Activated T-cell treated with anti-CD3 and anti-CD28 coated beads for 48 hours (primary cell): ENCODE measurements at regions not wholly inside any gene's neighbourhood (a gene's known extent, or its start where the extent isn't known, plus 50 kb on each side); places are given as distances from the start of the nearest gene placed in this dataset.

ENCODE experiments used
- DNase-seq: peaks from one replicate; pipeline ENCODE4 v3.0.0-alpha.2; 2020; ENCODE audit warnings: low read depth

DNA sequence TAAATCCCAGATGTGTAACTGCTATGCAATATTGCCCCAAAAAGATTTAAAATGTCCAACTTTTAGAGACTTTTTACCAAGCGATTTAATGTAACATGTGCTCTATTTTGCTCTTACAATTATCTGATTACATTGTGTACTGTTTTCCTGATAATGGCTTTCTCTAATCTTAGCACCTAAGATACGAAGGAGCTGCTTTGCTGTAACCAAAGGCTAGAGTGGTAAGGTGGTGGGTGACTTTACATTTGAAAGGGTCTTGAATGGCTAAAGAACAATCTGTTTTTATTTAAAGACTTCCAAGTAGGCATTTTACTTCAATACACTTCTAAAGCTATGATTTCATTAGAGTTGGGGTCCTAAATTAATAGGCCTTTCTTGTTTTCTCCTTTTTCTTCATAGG is 1201.6 kb upstream of the MAP3K7 start:
- no peak for DNase-seq

DNA sequence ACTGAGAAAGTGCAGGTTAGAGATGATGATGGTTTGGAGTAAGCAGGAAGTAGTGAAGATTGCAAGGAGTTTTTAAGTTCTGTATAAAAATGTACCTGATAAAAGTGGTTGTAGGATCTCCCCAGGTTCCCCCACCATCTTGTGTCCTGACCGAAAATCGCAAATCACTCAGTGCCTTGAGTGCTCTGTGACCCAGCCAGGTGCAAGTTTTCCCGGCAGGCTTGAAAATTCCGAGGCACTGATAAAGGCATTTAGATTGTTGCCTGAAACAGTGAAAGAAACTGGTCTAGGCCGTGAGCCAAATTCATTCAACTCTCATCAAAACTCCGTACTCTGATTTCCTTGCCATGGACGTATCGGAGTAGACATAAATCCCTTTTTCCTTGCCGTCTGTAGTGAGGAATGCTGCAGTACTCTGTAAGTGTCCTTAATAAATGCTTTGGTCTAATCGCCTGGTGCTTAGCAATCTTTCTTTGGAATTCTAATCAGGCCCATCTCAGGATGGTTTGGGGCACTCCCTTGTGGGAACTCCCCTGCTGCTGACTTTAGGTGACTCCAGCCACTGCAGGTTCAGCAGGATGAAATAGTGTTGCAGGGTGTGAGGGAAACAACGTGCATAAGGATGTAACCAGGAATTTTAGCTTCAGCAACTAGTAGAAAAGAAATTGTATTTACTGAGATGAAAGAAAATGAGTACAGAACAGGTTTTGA is 1199.8 kb upstream of the MAP3K7 start:
- DNase-seq, result no peak

DNA sequence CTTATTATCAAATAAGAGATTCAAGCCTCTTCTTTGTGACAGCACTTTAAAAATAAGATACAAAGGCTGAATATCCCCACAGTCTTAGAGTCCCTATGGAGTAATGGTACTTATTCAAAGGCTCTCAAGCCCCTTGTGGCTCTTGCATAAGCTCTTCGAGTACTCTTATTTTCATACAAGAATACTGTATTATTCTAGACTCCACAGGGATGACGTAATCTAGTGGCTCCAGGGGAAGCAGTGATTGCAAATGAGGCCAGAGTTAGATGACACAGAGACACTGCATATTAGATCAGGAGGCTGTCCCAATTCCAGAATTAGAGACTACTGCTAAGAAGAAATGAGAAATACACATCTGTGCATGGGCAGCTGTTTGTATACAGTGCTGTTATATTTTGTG is 1195.9 kb upstream of the MAP3K7 start:
- DNase-seq, result no peak

DNA sequence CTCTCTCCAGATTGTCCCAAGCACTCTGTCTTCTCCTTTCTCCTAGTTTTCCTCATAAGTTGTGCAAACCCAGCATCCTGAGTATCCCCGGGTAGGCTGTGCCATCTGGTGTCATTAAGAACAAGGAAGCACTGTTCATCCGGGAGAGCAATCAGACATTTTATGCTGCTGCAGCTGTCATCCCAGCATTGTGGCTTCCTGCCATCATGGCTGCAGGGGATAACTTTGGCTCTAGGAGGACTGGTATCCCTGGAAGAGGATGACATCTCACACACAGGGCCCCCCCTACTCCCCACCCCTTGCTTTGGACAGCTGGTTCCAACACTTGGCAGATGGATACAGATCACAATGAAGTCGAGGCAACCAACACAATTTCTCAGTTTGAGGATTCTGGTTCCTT is 1195.1 kb upstream of the MAP3K7 start:
- no peak for DNase-seq

DNA sequence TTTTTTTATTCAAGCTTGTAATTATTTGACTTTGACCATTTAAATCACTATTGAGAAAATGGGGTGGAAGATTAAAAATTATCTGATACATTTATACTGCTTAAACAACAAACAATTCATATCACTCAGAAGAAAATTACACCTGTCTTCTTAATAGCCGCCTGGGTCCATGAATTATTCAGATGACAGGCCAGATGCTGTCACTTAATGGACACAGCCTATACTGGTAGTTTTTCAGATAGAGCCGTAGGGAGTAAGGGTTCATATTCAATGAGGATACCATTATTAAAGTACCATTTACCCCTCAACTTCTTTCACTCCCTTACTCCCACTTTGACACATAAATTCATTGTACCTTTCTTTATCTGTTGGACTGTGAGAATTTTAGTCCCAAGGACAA is 1193.4 kb upstream of the MAP3K7 start:
- DNase-seq, result no peak

DNA sequence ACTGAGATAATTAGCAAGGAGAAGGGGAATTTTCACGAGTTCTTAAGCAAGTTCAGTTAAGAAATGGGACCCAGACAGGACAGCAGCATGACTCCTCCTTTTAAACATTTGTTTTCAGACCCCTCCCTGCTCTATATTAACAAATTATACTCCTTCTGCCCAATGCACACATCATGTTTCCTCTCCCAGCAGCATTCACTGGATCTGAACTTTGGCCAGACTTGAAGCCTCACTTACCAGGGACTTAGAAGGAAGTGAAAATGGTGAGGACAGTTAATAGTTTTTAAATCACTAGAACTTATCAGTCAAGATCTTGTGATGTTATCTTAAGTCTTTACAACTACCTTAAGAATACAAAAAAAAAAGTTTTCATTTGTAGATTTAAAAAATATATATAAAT is 1174.7 kb upstream of the MAP3K7 start:
- DNase-seq, result no peak

- no peak for DNase-seq
Observed at GRCh38 chr6:91754691-91755090, 1167.8 kb upstream of the MAP3K7 start.

- no peak for DNase-seq
Observed at GRCh38 chr6:91751526-91751925, 1164.7 kb upstream of the MAP3K7 start.

GRCh38 chr6:91744566-91744965 is 1157.7 kb upstream of the MAP3K7 start:
- DNase-seq, result no peak

DNA sequence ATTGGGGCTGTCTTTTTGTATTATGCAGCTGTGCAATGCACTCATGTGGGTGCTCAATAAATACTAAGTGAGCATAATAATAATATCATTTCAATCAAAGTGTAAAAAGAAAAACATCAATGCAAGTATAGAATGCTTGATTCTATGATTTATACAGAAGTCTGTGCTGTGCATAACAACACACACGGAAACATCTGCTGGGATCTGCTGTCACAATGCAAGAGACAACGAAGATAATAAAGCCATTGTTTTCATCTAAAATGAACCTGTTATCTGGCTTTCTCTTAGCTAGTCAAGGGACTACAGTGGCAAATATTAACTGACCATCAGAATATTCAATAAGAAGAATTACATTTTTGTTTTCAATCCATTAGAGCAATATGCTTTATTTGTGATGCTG is 1156.9 kb upstream of the MAP3K7 start:
- no peak for DNase-seq

DNA sequence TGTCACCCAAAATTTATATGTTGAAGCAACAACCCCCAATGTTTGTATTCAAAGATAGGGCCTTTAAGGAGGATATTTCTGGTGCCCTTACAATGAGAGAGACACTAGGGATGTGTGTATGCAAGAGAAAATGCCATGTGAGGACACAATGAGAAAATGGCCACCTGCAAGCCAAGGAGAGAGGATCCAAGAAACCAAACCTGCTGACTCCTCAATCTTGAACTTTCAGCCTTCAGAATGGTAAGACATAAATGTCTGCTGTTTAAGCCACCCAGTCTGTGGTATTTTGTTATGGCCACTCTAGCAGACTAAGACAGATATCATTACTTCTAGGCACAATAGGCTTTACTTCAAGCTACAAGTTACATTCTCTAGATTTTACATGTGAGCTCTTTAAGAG is 1145.1 kb upstream of the MAP3K7 start:
- DNase-seq, result no peak

DNA sequence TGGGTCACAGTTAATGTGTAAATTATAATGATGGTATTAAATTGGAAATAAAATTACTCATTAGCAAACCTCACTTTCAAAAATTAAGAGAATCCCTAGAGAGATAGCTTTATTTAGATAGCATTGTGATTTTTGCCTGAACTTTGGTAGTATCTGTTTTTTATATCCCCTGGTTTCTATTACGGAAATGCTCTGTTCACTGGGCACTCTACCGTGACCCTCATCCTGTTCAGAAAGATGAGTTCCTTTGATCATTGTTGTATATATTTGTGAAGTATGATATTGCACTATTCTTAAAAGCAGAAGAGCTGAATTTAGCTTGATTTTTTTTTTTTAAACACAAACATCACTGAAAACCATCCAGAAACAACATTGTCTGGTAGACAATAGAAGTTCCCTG is 1143.8 kb upstream of the MAP3K7 start:
- no peak for DNase-seq

GRCh38 chr6:91720324-91720723 is 1133.5 kb upstream of the MAP3K7 start:
- DNase-seq, result no peak

- DNase-seq, result no peak
Observed at GRCh38 chr6:91719414-91719813, 1132.5 kb upstream of the MAP3K7 start.

DNA sequence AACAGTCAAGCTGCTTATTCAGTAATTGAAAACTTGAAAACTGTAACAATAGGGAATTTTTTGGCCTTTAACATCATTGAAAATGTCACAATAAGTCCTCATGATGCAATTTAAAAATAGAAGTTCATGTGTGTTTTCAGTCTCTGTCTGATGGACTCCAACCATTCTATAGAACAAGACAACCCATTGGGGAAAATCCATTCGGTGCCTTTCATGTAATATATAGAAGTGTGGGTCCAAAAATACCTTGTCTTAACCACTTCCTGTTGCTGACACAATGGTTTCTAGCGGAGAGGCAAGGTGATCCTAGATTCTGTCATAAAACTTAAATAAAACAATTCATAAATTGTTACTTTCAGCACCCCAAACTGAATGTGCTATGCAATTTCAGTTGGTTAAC is 1131.3 kb upstream of the MAP3K7 start:
- no peak for DNase-seq

DNA sequence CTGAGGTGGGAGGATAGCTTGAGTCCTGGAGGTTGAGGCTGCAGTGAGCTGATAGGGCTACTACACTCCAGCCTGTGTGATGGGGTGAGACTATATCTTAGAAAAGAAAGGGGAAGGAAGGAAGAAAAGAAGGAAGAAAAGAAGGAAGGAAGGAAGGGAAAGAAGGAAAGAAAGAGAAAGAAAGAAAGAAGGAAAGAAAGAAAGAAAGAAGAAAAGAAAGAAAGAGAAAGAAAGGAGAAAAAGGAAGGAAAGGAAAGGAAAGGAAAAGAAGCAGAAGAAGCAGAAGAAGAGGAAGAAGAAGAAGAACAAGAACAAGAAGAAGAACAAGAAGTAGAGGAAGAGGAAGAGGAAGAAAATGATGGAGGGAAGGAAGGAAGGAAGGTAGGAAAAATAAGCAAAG is 1130.2 kb upstream of the MAP3K7 start:
- DNase-seq, result no peak

DNA sequence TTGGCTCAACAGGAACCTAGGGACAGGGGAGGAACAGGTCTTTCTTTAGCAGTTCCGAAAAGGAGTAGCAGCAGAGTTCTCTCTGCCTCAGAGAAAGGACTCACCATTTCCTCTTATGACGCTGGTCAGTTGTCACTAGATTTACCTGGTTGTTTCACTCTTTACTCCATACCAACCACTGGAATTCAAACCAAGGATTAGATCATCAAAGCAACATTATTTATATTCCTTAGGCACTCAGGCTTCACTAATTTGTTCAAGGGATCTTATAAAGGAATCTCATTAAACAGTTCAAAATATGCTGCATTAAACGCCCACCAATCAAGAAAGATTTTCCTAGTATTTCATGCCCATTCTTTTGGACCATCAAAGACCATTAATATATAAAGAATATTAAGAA is 1129.5 kb upstream of the MAP3K7 start:
- no peak for DNase-seq

DNA sequence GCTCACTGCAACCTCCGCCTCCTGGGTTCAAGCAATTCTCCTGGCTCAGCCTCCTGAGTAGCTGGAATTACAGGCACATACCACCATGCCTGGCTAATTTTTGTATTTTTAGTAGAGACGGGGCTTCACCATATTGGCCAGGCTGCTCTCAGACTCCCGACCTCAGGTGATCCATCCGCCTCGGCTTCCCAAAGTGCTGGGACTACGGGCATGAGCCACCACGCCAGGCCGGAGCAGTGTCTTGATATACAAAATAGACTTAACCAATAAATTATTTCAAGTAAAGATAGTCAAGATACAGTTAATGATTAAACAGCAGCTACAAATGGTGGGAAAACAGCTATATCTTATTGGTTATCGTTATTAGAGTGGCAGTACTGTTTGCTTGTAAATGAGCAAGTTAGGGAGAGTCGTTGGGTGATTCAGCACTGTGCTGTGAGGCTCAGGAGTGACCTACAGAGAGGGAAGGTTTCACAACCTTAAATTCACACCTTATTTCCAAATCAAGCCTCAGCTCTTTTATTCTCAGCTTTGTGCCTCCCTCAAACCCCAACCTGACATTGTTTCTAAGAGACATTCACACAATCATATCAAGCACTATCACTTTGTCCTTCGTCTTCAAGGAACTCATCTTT is 1128.4 kb upstream of the MAP3K7 start:
- DNase-seq, result no peak

DNA sequence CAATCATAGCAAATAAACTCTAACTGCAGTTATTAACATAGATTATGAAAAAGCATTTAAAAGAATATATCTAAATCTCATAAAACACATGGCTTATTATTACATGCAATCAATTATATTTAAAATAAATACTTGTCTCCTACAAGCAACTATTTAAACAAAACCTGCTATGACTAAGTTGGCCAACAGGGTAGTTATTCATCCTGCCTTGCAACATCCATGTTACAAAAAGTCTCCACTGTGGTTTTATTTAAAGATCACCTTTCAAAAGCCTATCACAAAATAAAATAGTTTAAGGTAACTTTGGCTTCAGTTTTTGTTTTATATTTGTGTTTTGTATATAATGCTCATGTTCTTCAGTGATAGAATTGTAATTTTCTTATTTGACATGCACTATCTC is 1127.0 kb upstream of the MAP3K7 start:
- DNase-seq, result no peak

- no peak for DNase-seq
Observed at GRCh38 chr6:91711518-91711917, 1124.6 kb upstream of the MAP3K7 start.

GRCh38 chr6:91710342-91710741 is 1123.5 kb upstream of the MAP3K7 start:
- no peak for DNase-seq

GRCh38 chr6:91708534-91708933 is 1121.7 kb upstream of the MAP3K7 start:
- no peak for DNase-seq

GRCh38 chr6:91705646-91706045 is 1118.8 kb upstream of the MAP3K7 start:
- no peak for DNase-seq

GRCh38 chr6:91704531-91704930 is 1117.7 kb upstream of the MAP3K7 start:
- no peak for DNase-seq
